Skeletal muscle tissue (tissue), 3 donors: ENCODE measurements at regions not wholly inside any gene's neighbourhood (a gene's known extent, or its start where the extent isn't known, plus 50 kb on each side); places are given as distances from the start of the nearest gene placed in this dataset.

ENCODE experiments used
- H3K27ac ChIP-seq: one replicate; pipeline ENCODE4 v1.7.0; 2013; ENCODE audit warnings: mild to moderate bottlenecking, low read depth, low read length, inconsistent platforms
- H3K27me3 ChIP-seq, 3 donors: one replicate each; pipeline ENCODE4 v1.7.0; 2013; ENCODE audit warnings: low read length in 3 of 3; ENCODE audit not compliant: control insufficient read depth in 3 of 3, insufficient read depth in 3 of 3
- H3K36me3 ChIP-seq, 3 donors: one replicate each; pipeline ENCODE4 v1.7.0; 2013; ENCODE audit warnings: low read length in 3 of 3; ENCODE audit not compliant: control insufficient read depth in 3 of 3, insufficient read depth in 3 of 3
- H3K4me1 ChIP-seq, 3 donors: one replicate each; pipeline ENCODE4 v1.7.0; 2013; ENCODE audit warnings: low read length in 3 of 3, mild to moderate bottlenecking in 3 of 3; ENCODE audit not compliant: control insufficient read depth in 3 of 3, insufficient read depth in 3 of 3
- H3K4me3 ChIP-seq, 3 donors: one replicate each; pipeline ENCODE4 v1.7.0; 2013; ENCODE audit warnings: low read length in 3 of 3
- H3K9ac ChIP-seq, 3 donors: one replicate each; pipeline ENCODE4 v1.7.0; 2013; ENCODE audit warnings: low read length in 3 of 3, mild to moderate bottlenecking in 3 of 3, moderate library complexity in 2 of 3, low read depth in 1 of 3
- H3K9me3 ChIP-seq, 3 donors: one replicate each; pipeline ENCODE4 v1.7.0; 2013; ENCODE audit warnings: low read length in 3 of 3; ENCODE audit not compliant: control insufficient read depth in 3 of 3
- donor health status: Osteomylitis.

DNA sequence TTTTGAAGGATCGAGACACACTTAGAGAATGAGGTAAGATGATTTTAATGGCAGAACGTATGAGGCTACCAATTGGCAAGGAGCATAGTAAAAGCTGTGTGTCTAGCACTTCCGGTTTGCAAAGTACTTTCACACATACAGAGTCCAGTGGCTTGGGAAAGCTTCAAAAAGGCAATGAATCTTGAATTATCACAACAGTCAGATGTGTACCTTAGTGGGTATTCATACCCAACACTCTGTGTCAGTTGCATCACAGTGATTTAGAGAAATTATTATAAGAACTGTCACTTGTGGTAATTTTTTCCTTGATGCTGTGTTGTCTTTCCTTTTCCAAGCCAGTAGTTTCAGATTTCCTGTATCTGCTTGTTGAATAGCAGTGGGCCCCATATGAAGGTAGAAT is 424.1 kb downstream of the PCNX1 start:
- no peak overlapping the region for H3K4me3 ChIP-seq
- H3K27ac ChIP-seq = no peak overlapping the region
- no peak overlapping the region for H3K9ac ChIP-seq
- H3K36me3 ChIP-seq = no peaks in the 10 kb centered on the region
- H3K27me3 ChIP-seq = no peaks in the 10 kb centered on the region
- H3K4me1 ChIP-seq = no peaks in the 10 kb centered on the region
- H3K9me3 ChIP-seq = no peaks in the 10 kb centered on the region

DNA sequence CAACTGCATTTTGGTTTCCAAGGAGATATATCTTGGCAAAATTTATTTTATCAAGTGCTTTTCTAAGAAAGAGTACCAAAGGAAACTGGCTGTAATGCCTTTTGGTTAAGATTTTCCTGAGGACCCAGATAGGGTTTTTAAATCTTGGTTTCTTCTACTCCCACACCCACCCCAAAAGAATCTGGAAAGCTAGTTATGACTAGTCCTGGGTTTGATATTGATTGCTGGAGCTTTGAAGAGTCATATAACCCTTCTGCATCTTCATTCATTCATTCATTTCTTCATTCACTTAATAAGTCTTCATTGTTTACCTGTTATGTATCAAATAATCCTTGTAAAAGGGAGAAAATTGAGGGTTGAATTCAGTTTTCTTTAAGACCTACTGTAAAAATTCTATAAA is 425.2 kb downstream of the PCNX1 start:
- Histone ChIP-seq H3K36me3 (no peaks in the 10 kb centered on the region), H3K9me3 (no peaks in the 10 kb centered on the region), H3K27me3 (no peaks in the 10 kb centered on the region), H3K4me3 (no peak overlapping the region), H3K4me1 (no peaks in the 10 kb centered on the region), H3K9ac (no peak overlapping the region), H3K27ac (no peak overlapping the region)

DNA sequence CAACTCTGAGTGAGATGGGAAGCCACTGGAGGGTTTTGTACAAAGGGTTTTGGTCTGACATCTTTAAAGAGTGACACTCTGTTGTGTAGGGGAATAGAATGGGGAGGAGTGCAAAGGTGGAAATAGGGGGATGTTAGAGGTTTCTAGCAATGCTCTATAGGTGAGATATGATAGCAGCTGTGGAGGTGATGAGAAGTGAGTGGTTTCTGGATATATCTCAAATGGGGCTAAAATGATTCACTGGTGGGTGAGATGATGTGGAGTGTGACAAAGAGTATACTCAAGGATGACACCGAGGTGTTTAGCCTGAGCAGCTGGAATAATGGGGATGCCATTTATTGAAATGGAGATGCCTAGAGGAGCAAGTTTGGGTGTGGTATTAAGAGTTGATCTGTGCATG is 426.4 kb downstream of the PCNX1 start:
- no peaks in the 10 kb centered on the region for H3K9me3 ChIP-seq
- no peak overlapping the region for H3K9ac ChIP-seq
- no peaks in the 10 kb centered on the region for H3K27me3 ChIP-seq
- H3K4me1 ChIP-seq = no peaks in the 10 kb centered on the region
- H3K4me3 ChIP-seq = no peak overlapping the region
- no peaks in the 10 kb centered on the region for H3K36me3 ChIP-seq
- no peak overlapping the region for H3K27ac ChIP-seq

DNA sequence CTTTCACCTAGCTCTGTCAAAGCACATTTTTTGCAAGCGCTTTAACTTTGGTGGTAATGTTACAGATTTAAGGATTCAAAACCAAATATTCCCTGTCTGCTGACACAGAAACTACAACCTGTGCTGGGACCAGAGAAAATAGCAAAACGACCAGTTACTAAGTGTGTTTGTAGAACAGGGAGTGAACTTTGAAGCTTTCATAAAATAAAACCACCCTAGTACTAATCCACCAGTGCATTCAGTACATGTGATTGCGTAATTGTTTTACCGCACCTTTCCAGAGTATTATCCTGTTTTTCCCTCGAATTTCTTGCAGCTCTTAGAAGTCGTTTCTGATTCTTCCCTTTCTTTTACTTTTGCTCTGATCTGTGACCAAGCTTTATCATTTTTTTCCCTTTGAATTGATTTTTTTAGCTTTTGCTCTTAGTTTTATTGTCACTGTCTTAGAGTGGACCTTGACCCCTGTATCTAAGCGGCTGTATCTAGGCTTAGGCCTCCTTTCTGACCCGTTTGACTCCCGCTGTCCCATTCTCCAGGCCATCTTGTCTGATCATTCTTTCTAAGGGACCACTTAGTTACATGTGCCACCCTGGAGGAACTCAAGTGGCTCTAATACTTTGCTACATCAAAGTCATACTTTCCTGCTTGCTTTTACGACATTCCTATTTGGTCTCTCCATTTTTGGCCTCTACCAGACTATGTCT is 429.4 kb downstream of the PCNX1 start:
- Histone ChIP-seq H3K27me3 (no peaks in the 10 kb centered on the region), H3K4me1 (no peaks in the 10 kb centered on the region), H3K36me3 (no peaks in the 10 kb centered on the region), H3K4me3 (no peak overlapping the region), H3K9ac (no peak overlapping the region), H3K27ac (no peak overlapping the region), H3K9me3 (no peaks in the 10 kb centered on the region)

DNA sequence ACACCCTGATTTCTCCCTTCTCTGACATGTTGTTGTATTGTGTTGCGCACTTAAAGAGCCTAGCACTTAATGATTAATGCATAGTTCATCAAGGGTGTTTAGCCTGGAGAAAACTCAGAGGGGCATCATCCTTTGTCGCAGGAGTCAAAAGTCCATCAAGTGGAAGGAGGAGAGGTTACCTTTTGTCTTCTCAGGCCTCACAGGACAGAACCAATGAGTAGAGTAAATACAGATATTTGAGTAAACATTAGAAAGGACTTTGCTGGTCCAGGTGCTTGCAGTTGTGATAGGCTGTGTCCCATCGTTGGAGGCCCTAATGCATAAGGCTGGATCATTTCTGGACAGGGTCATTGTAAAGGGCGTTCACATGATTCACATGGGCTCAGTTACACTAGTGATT is 430.9 kb downstream of the PCNX1 start:
- H3K9ac ChIP-seq = no peak overlapping the region
- no peak overlapping the region for H3K27ac ChIP-seq
- no peak overlapping the region for H3K4me3 ChIP-seq
- no peaks in the 10 kb centered on the region for H3K4me1 ChIP-seq
- no peaks in the 10 kb centered on the region for H3K9me3 ChIP-seq
- H3K27me3 ChIP-seq = no peaks in the 10 kb centered on the region
- no peaks in the 10 kb centered on the region for H3K36me3 ChIP-seq

DNA sequence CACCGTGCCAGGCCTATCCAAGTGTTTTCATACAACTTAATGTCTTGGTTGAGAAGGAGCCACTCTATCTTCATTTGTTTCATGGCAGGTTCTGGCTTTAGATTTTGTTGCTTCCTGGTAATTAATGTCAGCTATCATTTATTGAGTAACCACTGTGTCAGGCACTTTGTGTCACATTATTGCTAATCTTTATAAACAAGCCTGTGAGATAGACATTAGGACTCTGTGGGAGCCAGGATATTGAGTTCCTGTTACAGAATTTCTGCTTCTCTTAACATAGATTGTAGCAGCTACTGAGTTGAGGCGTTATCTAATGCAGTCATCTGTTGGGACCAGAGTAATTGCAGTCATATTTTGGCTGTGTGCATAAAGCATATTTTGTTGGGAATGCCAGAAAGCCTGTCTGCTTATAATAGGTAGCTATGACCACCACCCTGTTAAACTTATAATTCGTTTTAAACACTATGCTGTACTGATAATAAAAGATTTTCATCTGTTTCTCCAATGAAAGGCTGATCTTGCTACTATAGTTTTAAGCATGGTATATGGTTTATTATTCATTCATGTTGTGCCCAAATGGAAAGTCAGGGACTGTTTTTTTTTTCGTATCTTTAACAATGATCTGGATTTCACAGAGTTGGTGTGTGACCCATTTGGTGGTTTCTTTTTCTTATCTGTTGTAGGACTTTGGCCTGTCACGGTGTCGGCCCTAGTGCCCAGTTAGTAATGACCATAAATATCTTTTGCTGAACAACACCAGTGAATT is 432.6 kb downstream of the PCNX1 start:
- Histone ChIP-seq H3K27me3 (no peaks in the 10 kb centered on the region), H3K9ac (no peak overlapping the region), H3K27ac (no peak overlapping the region), H3K9me3 (no peaks in the 10 kb centered on the region), H3K4me1 (no peaks in the 10 kb centered on the region), H3K36me3 (no peaks in the 10 kb centered on the region), H3K4me3 (no peak overlapping the region)

DNA sequence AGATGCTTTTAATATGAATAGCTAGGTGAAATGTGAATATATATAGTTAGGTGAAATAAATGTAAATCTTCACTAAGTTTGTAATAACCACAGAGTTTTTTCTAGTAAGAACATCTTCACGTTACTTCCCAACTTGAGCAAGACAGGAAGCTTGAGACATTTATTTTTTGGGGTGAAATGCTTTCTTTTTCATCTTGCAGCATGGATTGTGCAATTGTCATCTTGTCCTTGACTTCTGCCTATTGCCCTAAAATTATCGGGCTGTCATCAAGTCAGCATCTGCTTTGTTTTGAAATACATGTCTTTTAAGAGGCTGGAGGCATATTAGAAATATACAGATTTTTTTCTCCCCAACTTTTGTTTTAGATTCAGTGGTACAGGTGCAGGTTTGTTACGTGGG is 433.9 kb downstream of the PCNX1 start:
- no peaks in the 10 kb centered on the region for H3K9me3 ChIP-seq
- H3K4me1 ChIP-seq = no peaks in the 10 kb centered on the region
- no peak overlapping the region for H3K27ac ChIP-seq
- H3K4me3 ChIP-seq = no peak overlapping the region
- H3K36me3 ChIP-seq = no peaks in the 10 kb centered on the region
- H3K27me3 ChIP-seq = no peaks in the 10 kb centered on the region
- H3K9ac ChIP-seq = no peak overlapping the region

DNA sequence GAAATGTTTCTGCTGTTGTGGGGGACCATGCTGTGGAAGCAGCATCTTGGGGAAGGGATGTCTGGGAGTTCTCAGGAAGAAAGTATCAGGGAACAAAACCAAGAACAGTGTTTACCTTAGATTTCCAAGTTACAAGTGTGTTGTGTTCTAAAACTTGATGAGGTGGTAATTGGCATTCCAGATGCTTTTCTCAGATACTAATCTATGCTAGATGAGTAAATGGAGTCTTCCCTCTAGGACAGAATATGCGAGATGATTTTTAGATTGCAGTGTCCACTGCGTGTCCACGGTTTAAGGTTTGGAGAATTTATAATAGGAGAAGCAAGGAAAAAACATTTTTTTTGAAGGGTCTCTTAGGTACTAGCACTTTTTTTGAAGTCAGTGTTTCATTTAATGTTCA is 436.5 kb downstream of the PCNX1 start:
- no peak overlapping the region for H3K4me3 ChIP-seq
- no peak overlapping the region for H3K27ac ChIP-seq
- no peak overlapping the region for H3K9ac ChIP-seq
- no peaks in the 10 kb centered on the region for H3K27me3 ChIP-seq
- no peaks in the 10 kb centered on the region for H3K36me3 ChIP-seq
- no peaks in the 10 kb centered on the region for H3K9me3 ChIP-seq
- no peaks in the 10 kb centered on the region for H3K4me1 ChIP-seq

DNA sequence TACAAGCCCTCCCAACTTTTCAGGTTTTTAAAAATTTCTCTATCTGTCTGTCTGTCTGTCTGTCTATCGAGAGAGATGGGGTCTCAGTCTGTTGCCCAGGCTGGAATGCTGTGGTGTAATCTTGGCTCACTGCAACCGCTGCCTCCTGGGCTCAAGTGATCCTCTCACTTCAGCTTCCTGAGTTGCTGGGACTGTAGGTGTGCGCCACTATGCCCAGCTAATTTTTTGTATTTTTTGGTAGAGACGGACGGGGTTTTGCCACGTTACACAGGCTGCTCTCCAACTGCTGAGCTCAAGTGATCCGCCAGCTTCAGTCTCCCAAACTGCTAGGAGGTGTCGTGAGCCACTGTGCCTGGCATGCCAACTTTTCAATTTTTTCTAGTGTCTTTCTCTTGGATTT is 437.2 kb downstream of the PCNX1 start:
- Histone ChIP-seq H3K9me3 (no peaks in the 10 kb centered on the region), H3K4me1 (no peaks in the 10 kb centered on the region), H3K27ac (no peak overlapping the region), H3K9ac (no peak overlapping the region), H3K27me3 (no peaks in the 10 kb centered on the region), H3K4me3 (no peak overlapping the region), H3K36me3 (no peaks in the 10 kb centered on the region)

DNA sequence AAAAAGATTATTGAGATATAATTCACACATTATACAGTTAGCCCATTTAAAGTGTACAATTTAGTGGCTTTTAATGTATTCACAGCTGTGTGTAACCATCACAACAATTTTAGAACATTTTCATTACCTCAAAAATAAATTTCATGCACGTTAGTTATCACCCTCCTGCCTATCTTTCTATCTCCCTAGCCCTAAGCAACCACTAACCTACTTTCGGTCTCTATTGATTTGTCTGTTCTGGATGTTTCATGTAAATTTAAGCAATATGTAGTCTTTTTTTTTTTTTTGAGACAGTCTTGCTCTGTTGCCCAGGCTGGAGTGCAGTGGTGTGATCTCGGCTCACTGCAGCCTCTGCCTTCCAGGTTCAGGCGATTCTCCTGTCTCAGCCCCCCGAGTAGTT is 439.4 kb downstream of the PCNX1 start:
- Histone ChIP-seq H3K4me1 (no peaks in the 10 kb centered on the region), H3K9me3 (no peaks in the 10 kb centered on the region), H3K27ac (no peak overlapping the region)

More for the DNA sequence above, 439.4 kb downstream of the PCNX1 start:
- Histone ChIP-seq H3K9ac (no peak overlapping the region), H3K27me3 (no peaks in the 10 kb centered on the region), H3K4me3 (no peak overlapping the region), H3K36me3 (no peaks in the 10 kb centered on the region)
